ENCODE measurements at regions not wholly inside any gene's neighbourhood (a gene's known extent, or its start where the extent isn't known, plus 50 kb on each side); places are given as distances from the start of the nearest gene placed in this dataset.

DNA sequence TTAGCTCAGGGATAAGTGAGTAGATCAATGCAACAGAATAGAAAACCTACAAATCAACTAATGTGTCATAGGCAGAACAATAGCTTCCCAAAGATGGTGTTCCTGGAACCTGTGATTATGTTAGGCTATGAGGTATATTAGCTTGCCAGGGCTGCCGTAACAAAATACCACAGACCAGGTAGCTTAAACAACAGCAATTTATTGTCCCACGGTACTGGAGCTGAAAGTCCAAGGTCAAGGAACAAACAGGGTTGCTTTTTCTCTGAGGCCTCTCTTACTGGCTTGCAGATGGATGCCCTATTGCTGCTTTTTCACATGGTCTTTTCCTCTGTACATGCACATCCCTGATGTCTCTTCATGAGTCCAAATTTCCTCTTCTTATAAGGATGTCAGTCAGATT, 354.9 kb downstream of the TNS1 start:
- no peaks in the 10 kb centered on the region for H3K79me2 ChIP-seq (ENCODE audit: insufficient read depth, low read length)
- ATAC-seq (ENCODE audit: insufficient read depth, low read depth) = no peak
- no peak for TF ChIP-seq CTCF (IDR thresholded peaks at IDR 0.05; ENCODE audit: borderline replicate concordance, extremely low read depth, low read length, poor library complexity, severe bottlenecking)
- no peak for TF ChIP-seq EZH2 (IDR thresholded peaks at IDR 0.05; ENCODE audit: borderline replicate concordance, low read depth, low read length, severe bottlenecking)

GRCh38 chr2:217647226-217647625, 355.6 kb downstream of the TNS1 start:
- Histone ChIP-seq H3K27me3 (ENCODE audit: insufficient read depth, low read length, poor library complexity) (peaks cover 7% of the 10 kb centered on the region), H3K9ac (ENCODE audit: low read depth, low read length) (no peak overlapping the region), H3K4me2 (ENCODE audit: insufficient read depth, low read length) (no peak overlapping the region), H3K4me3 (ENCODE audit: low read depth in 1 of 2, low read length in 2 of 2) (no peak overlapping the region), H3K27ac (ENCODE audit: low read length) (no peak overlapping the region), H3K36me3 (ENCODE audit: insufficient read depth, low read length) (no peaks in the 10 kb centered on the region), H3K9me3 (ENCODE audit: insufficient read depth, low read length, severe bottlenecking) (no peaks in the 10 kb centered on the region), H2AFZ (ENCODE audit: low read depth, low read length) (no peak overlapping the region), H3K4me1 (ENCODE audit: insufficient read depth, low read length) (no peaks in the 10 kb centered on the region), H4K20me1 (ENCODE audit: insufficient read depth, low read length) (no peaks in the 10 kb centered on the region), H3K79me2 (ENCODE audit: insufficient read depth, low read length) (no peaks in the 10 kb centered on the region)
- no peak for TF ChIP-seq EZH2 (IDR thresholded peaks at IDR 0.05; ENCODE audit: borderline replicate concordance, low read depth, low read length, severe bottlenecking)
- no peak for TF ChIP-seq CTCF (IDR thresholded peaks at IDR 0.05; ENCODE audit: borderline replicate concordance, extremely low read depth, low read length, poor library complexity, severe bottlenecking)
- DNase-seq (no peak), ATAC-seq (ENCODE audit: insufficient read depth, low read depth) (no peak)

More for the DNA sequence above, 354.9 kb downstream of the TNS1 start:
- DNase-seq = no peak
- H3K9me3 ChIP-seq (ENCODE audit: insufficient read depth, low read length, severe bottlenecking) = no peaks in the 10 kb centered on the region
- H3K4me3 ChIP-seq (ENCODE audit: low read depth in 1 of 2, low read length in 2 of 2) = no peak overlapping the region
- no peak overlapping the region for H3K9ac ChIP-seq (ENCODE audit: low read depth, low read length)
- H2AFZ ChIP-seq (ENCODE audit: low read depth, low read length) = no peak overlapping the region
- H4K20me1 ChIP-seq (ENCODE audit: insufficient read depth, low read length) = no peaks in the 10 kb centered on the region
- H3K27ac ChIP-seq (ENCODE audit: low read length) = no peak overlapping the region
- no peaks in the 10 kb centered on the region for H3K4me1 ChIP-seq (ENCODE audit: insufficient read depth, low read length)
- no peaks in the 10 kb centered on the region for H3K36me3 ChIP-seq (ENCODE audit: insufficient read depth, low read length)
- peaks cover 7% of the 10 kb centered on the region for H3K27me3 ChIP-seq (ENCODE audit: insufficient read depth, low read length, poor library complexity)
- H3K4me2 ChIP-seq (ENCODE audit: insufficient read depth, low read length) = no peak overlapping the region

DNA sequence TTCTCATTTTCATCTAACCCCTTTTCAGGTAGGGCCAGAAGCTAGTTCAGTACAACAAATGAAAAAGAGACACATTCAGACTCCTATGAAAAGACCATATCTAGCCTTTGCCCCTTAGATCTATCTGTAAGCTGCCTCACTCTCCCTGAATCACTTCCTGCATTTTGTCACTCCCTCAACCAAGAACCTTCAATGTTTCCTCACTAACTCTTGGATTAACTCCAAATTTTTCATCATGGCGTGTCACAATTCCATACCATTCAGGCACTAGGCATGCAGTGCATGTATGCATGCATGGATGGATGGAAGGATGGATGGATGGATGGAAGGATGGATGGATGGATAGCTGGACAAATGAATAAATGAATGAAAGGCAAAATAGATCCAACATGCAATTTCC, 356.9 kb downstream of the TNS1 start:
- H4K20me1 ChIP-seq (ENCODE audit: insufficient read depth, low read length) = no peaks in the 10 kb centered on the region
- H3K4me1 ChIP-seq (ENCODE audit: insufficient read depth, low read length) = no peaks in the 10 kb centered on the region
- no peak for TF ChIP-seq CTCF (IDR thresholded peaks at IDR 0.05; ENCODE audit: borderline replicate concordance, extremely low read depth, low read length, poor library complexity, severe bottlenecking)
- TF ChIP-seq EZH2 (IDR thresholded peaks at IDR 0.05; ENCODE audit: borderline replicate concordance, low read depth, low read length, severe bottlenecking) = no peak
- H3K27me3 ChIP-seq (ENCODE audit: insufficient read depth, low read length, poor library complexity) = peaks cover 4% of the 10 kb centered on the region
- no peaks in the 10 kb centered on the region for H3K79me2 ChIP-seq (ENCODE audit: insufficient read depth, low read length)
- no peak for ATAC-seq (ENCODE audit: insufficient read depth, low read depth)
- DNase-seq = no peak
- no peak overlapping the region for H3K9ac ChIP-seq (ENCODE audit: low read depth, low read length)
- H3K9me3 ChIP-seq (ENCODE audit: insufficient read depth, low read length, severe bottlenecking) = no peaks in the 10 kb centered on the region
- H3K27ac ChIP-seq (ENCODE audit: low read length) = no peak overlapping the region
- no peak overlapping the region for H3K4me3 ChIP-seq (ENCODE audit: low read depth in 1 of 2, low read length in 2 of 2)
- no peak overlapping the region for H2AFZ ChIP-seq (ENCODE audit: low read depth, low read length)
- no peak overlapping the region for H3K4me2 ChIP-seq (ENCODE audit: insufficient read depth, low read length)
- no peaks in the 10 kb centered on the region for H3K36me3 ChIP-seq (ENCODE audit: insufficient read depth, low read length)

DNA sequence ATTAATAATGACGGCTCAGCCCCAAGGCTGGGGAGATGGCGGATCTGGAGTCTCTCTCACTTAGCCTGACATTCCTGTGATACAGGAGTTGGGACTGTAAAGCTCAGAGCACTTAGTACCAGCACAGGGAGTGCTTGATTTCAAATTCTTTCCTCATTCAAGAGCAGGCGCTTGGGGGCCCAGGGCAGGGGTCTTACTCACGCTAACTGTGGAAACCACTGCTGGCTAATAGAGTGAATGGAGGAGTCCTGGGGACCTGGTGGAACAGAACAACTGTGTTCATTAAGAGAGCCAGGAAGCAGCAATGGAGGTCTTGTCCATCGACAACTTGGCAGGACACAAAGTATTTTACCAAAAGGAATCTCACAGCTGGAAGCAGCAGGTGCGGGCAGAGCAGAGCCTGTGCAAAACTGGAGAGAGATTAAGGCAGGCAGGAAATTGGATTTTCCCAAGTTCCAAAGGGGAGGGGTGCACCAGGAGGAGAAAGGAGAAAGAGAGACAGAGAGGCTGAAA, 358.9 kb downstream of the TNS1 start:
- no peak for DNase-seq
- ATAC-seq (ENCODE audit: insufficient read depth, low read depth) = no peak
- Histone ChIP-seq H4K20me1 (ENCODE audit: insufficient read depth, low read length) (no peaks in the 10 kb centered on the region), H3K27ac (ENCODE audit: low read length) (no peak overlapping the region), H3K79me2 (ENCODE audit: insufficient read depth, low read length) (no peaks in the 10 kb centered on the region), H3K36me3 (ENCODE audit: insufficient read depth, low read length) (no peaks in the 10 kb centered on the region), H3K9ac (ENCODE audit: low read depth, low read length) (no peak overlapping the region), H3K4me3 (ENCODE audit: low read depth in 1 of 2, low read length in 2 of 2) (no peak overlapping the region), H3K27me3 (ENCODE audit: insufficient read depth, low read length, poor library complexity) (peaks cover 7% of the 10 kb centered on the region), H3K4me1 (ENCODE audit: insufficient read depth, low read length) (no peaks in the 10 kb centered on the region), H2AFZ (ENCODE audit: low read depth, low read length) (no peak overlapping the region), H3K9me3 (ENCODE audit: insufficient read depth, low read length, severe bottlenecking) (no peaks in the 10 kb centered on the region), H3K4me2 (ENCODE audit: insufficient read depth, low read length) (no peak overlapping the region)
- TF ChIP-seq EZH2 (IDR thresholded peaks at IDR 0.05; ENCODE audit: borderline replicate concordance, low read depth, low read length, severe bottlenecking) (no peak), CTCF (IDR thresholded peaks at IDR 0.05; ENCODE audit: borderline replicate concordance, extremely low read depth, low read length, poor library complexity, severe bottlenecking) (no peak)
